Inferior parietal cortex (tissue), 1 donor: ENCODE measurements at regions not wholly inside any gene's neighbourhood (a gene's known extent, or its start where the extent isn't known, plus 50 kb on each side); places are given as distances from the start of the nearest gene placed in this dataset.
A peak's percentile ranks its signal among the peaks of the same experiment; 100 is the strongest.
"Not testable (repeated sequence)": the region's sequence is repeated elsewhere in the genome, so short reads cannot be mapped to it uniquely, and the experiment has no call there.

Experiments used
- DNase-seq: peaks from one replicate; pipeline ENCODE4 v3.0.0-alpha.2; 2016; ENCODE audit errors: extremely low spot score

- DNase-seq, result no peak
Measured at GRCh38 chrY:19644889-19645638, 99.5 kb downstream of the KDM5D start.

- no peak for DNase-seq
Measured at GRCh38 chrY:19637651-19638347, 106.7 kb downstream of the KDM5D start.

GRCh38 chrY:19628926-19629325 is 115.6 kb downstream of the KDM5D start:
- no peak for DNase-seq

GRCh38 chrY:19622392-19622791 is 122.1 kb downstream of the KDM5D start:
- DNase-seq, result no peak

GRCh38 chrY:19621756-19622155 is 122.8 kb downstream of the KDM5D start:
- DNase-seq, result no peak

GRCh38 chrY:19601113-19601512 is 143.4 kb downstream of the KDM5D start:
- DNase-seq, result no peak

- no peak for DNase-seq
Measured at GRCh38 chrY:19600711-19601110, 143.8 kb downstream of the KDM5D start.

- DNase-seq, result no peak
Measured at GRCh38 chrY:19590235-19590634, 154.3 kb downstream of the KDM5D start.

- DNase-seq, result no peak
Measured at GRCh38 chrY:19589664-19590063, 154.9 kb downstream of the KDM5D start.

GRCh38 chrY:19587311-19587710 is 157.2 kb downstream of the KDM5D start:
- no peak for DNase-seq

GRCh38 chrY:19580990-19581389 is 163.5 kb downstream of the KDM5D start:
- DNase-seq, result not testable (repeated sequence)

GRCh38 chrY:19578281-19578874 is 166.1 kb downstream of the KDM5D start:
- DNase-seq, result no peak

GRCh38 chrY:19577250-19577649 is 167.3 kb downstream of the KDM5D start:
- no peak for DNase-seq

- no peak for DNase-seq
Measured at GRCh38 chrY:19574939-19575338, 169.6 kb downstream of the KDM5D start.

GRCh38 chrY:19573646-19574045 is 170.9 kb downstream of the KDM5D start:
- DNase-seq, result no peak

GRCh38 chrY:19570999-19571398 is 173.5 kb downstream of the KDM5D start:
- no peak for DNase-seq

- peak; percentile 32 for DNase-seq
Measured at GRCh38 chrY:19567943-19568342, 176.6 kb downstream of the KDM5D start.

GRCh38 chrY:19567051-19567921 is 177.2 kb downstream of the KDM5D start:
- peak; percentile 85 for DNase-seq

GRCh38 chrY:19559161-19559560 is 185.4 kb downstream of the KDM5D start:
- no peak for DNase-seq

GRCh38 chrY:19549671-19550466 is 194.7 kb downstream of the KDM5D start:
- DNase-seq, result no peak
